Trophoblast cell (in vitro differentiated cells and primary cell): ENCODE measurements at regions not wholly inside any gene's neighbourhood (a gene's known extent, or its start where the extent isn't known, plus 50 kb on each side); places are given as distances from the start of the nearest gene placed in this dataset.

Experiments
- DNase-seq, 2 donors: peaks; one replicate each; pipeline ENCODE4 v3.0.0-alpha.2; 2016
- H2AFZ ChIP-seq: 2 replicates; pipeline ENCODE4 v1.6.1; 2013; ENCODE audit warnings: low read length, moderate library complexity, mild to moderate bottlenecking; ENCODE audit not compliant: insufficient read depth, poor library complexity
- H2AK5ac ChIP-seq: 2 replicates; pipeline ENCODE4 v1.6.1; 2013; ENCODE audit warnings: mild to moderate bottlenecking, low read length
- H2BK120ac ChIP-seq: 2 replicates; pipeline ENCODE4 v1.6.1; 2013; ENCODE audit warnings: low read length, mild to moderate bottlenecking, moderate library complexity; ENCODE audit not compliant: insufficient read depth, poor library complexity
- H2BK12ac ChIP-seq: 2 replicates; pipeline ENCODE4 v1.6.1; 2013; ENCODE audit warnings: mild to moderate bottlenecking, low read length, moderate library complexity
- H2BK5ac ChIP-seq: 2 replicates; pipeline ENCODE4 v1.6.1; 2013; ENCODE audit warnings: low read length, low read depth, moderate library complexity, mild to moderate bottlenecking; ENCODE audit not compliant: poor library complexity
- H3K14ac ChIP-seq: 2 replicates; pipeline ENCODE4 v1.6.1; 2013; ENCODE audit warnings: mild to moderate bottlenecking, low read length
- H3K18ac ChIP-seq: 2 replicates; pipeline ENCODE4 v1.6.1; 2013; ENCODE audit warnings: mild to moderate bottlenecking, low read length
- H3K23ac ChIP-seq: 2 replicates; pipeline ENCODE4 v1.6.1; 2013; ENCODE audit warnings: low read length
- H3K27ac ChIP-seq: 2 replicates; pipeline ENCODE4 v1.5.1; 2013; ENCODE audit warnings: low read depth, mild to moderate bottlenecking, inconsistent platforms, low read length, moderate library complexity
- H3K27me3 ChIP-seq: 2 replicates; pipeline ENCODE4 v1.6.1; 2013; ENCODE audit warnings: inconsistent platforms, mild to moderate bottlenecking, low read length, moderate library complexity; ENCODE audit not compliant: insufficient read depth
- H3K36me3 ChIP-seq, 2 experiments: 1 replicate in 1 of 2; 2 replicates in 1 of 2; pipeline ENCODE4 v1.6.1; 2013; ENCODE audit warnings: low read length in 2 of 2, mild to moderate bottlenecking in 2 of 2, moderate library complexity in 1 of 2; ENCODE audit not compliant: insufficient read depth in 2 of 2, control insufficient read depth in 1 of 2
- H3K4ac ChIP-seq: 2 replicates; pipeline ENCODE4 v1.6.1; 2013; ENCODE audit warnings: low read depth, mild to moderate bottlenecking, low read length, moderate library complexity
- H3K4me1 ChIP-seq, 2 experiments: 1 replicate in 1 of 2; 2 replicates in 1 of 2; pipeline ENCODE4 v1.6.1; 2013; ENCODE audit warnings: low read length in 2 of 2, mild to moderate bottlenecking in 2 of 2, moderate library complexity in 1 of 2; ENCODE audit not compliant: insufficient read depth in 2 of 2, control insufficient read depth in 1 of 2
- H3K4me2 ChIP-seq: 2 replicates; pipeline ENCODE4 v1.6.1; 2013; ENCODE audit warnings: inconsistent platforms, mild to moderate bottlenecking, low read length, moderate library complexity
- H3K4me3 ChIP-seq: 2 replicates; pipeline ENCODE4 v1.5.1; 2013; ENCODE audit warnings: mild to moderate bottlenecking, low read depth, low read length, inconsistent platforms
- H3K79me1 ChIP-seq: one replicate; pipeline ENCODE4 v1.6.1; 2013; ENCODE audit warnings: low read length
- H3K79me2 ChIP-seq: 2 replicates; pipeline ENCODE4 v1.6.1; 2013; ENCODE audit warnings: low read length, mild to moderate bottlenecking; ENCODE audit not compliant: control insufficient read depth, insufficient read depth, poor library complexity
- H3K9ac ChIP-seq: 2 replicates; pipeline ENCODE4 v1.6.1; 2013; ENCODE audit warnings: mild to moderate bottlenecking, low read length
- H3K9me3 ChIP-seq: 2 replicates; pipeline ENCODE4 v1.6.1; 2013; ENCODE audit warnings: low read depth, mild to moderate bottlenecking, control low read depth, inconsistent platforms, low read length; ENCODE audit not compliant: insufficient read depth
- H4K12ac ChIP-seq: 2 replicates; pipeline ENCODE4 v1.6.1; 2013; ENCODE audit warnings: low read depth, mild to moderate bottlenecking, low read length, moderate library complexity
- H4K8ac ChIP-seq: 2 replicates; pipeline ENCODE4 v1.6.1; 2013; ENCODE audit warnings: low read depth, mild to moderate bottlenecking, low read length, moderate library complexity
- H4K91ac ChIP-seq: one replicate; pipeline ENCODE4 v1.6.1; 2013; ENCODE audit warnings: low read depth, mild to moderate bottlenecking, low read length, moderate library complexity
- WGBS: extraction: QIAGEN DNeasy Blood & Tissue Kit; methylation state at CpG from one replicate; pipeline ENCODE4 v1.1.7; 2013; ENCODE audit warnings: missing lambda C conversion rate; ENCODE audit not compliant: insufficient read length, insufficient coverage; ENCODE audit errors: extremely low coverage; 5-methylcytosine and 5-hydroxymethylcytosine counted together

DNA sequence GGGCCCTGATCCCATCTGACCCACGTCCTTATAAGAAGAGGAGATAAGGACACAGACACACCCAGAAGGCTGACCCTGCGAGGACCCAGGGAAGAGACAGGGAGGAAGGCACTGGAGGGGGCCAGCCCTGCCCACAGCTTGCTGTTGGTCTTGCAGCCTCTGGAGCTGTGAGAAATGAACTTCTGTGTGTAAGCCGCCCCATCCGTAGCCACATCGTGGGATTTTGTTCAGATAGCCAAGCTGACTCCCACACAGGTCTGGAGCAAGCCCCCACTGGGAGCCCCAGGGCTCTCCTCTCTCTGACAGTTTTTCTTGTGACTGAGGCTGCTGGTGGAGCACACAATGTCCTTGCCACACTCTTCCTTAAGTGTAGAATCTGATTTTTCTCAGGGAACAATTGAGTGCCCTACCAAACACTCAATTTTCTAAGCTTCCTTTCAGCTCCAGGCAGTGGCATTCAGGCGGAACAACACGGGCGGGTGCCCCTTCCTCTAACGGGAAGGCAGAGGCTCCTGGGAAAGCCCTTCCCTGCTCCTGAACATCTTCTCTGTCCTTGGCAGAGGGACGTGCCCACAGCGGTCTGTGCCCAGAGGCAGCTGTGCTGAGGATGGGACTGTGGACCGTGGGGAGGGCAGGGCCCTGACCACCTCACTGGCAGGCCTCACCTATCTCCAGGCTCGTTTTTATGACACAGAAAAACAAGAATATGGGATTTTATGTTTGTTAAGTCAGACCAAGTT lies 160.6 kb upstream of the SHH start:
- H3K27me3 ChIP-seq = no peaks in the 10 kb centered on the region
- H3K4me2 ChIP-seq = no peak overlapping the region
- no peak overlapping the region for H4K12ac ChIP-seq
- no peak overlapping the region for H4K8ac ChIP-seq
- H3K79me1 ChIP-seq = no peaks in the 10 kb centered on the region
- no peak overlapping the region for H2BK120ac ChIP-seq
- H3K4ac ChIP-seq = no peak overlapping the region
- no peak overlapping the region for H4K91ac ChIP-seq
- no peaks in the 10 kb centered on the region for H3K36me3 ChIP-seq
- H3K9me3 ChIP-seq = no peaks in the 10 kb centered on the region
- H3K4me1 ChIP-seq = no peaks in the 10 kb centered on the region
- DNase-seq = no peak
- H2BK5ac ChIP-seq = no peak overlapping the region
- no peak overlapping the region for H3K23ac ChIP-seq
- H3K14ac ChIP-seq = no peak overlapping the region
- H3K4me3 ChIP-seq = no peak overlapping the region
- H3K79me2 ChIP-seq = no peaks in the 10 kb centered on the region
- H2AFZ ChIP-seq = no peak overlapping the region
- H2AK5ac ChIP-seq = no peak overlapping the region
- H3K18ac ChIP-seq = no peak overlapping the region
- H2BK12ac ChIP-seq = no peak overlapping the region
- WGBS = no CpG with 5 or more reads among the region's 13 CpGs
- H3K27ac ChIP-seq = no peak overlapping the region
- no peak overlapping the region for H3K9ac ChIP-seq

DNA sequence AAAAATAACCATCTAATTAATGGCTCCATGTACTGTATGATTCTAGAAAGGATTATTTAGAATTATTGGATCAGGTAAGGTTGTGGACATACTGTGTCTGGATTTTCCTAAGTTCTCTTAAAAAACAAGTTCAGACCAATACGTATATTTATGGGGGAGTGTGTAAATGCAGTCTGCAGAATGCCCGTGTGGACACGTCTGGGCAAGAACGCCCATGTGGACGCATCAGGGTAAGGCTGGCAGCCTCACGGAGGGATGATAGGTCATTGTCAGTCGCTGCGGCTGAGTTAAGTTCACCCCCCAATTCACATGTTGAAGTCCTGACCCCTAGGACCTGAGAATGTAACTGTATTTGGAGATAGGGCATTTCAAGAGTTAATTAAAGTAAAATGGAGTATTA lies 160.0 kb upstream of the SHH start:
- Histone ChIP-seq H3K9ac (no peak overlapping the region), H3K4me3 (no peak overlapping the region), H3K36me3 (no peaks in the 10 kb centered on the region), H3K27me3 (no peaks in the 10 kb centered on the region), H3K23ac (no peak overlapping the region), H2AFZ (no peak overlapping the region), H2BK120ac (no peak overlapping the region), H3K79me1 (no peaks in the 10 kb centered on the region), H2AK5ac (no peak overlapping the region), H4K91ac (no peak overlapping the region), H2BK5ac (no peak overlapping the region), H3K18ac (no peak overlapping the region), H2BK12ac (no peak overlapping the region), H3K14ac (no peak overlapping the region), H4K12ac (no peak overlapping the region), H3K79me2 (no peaks in the 10 kb centered on the region), H4K8ac (no peak overlapping the region), H3K9me3 (no peaks in the 10 kb centered on the region), H3K4me1 (no peaks in the 10 kb centered on the region), H3K4ac (no peak overlapping the region), H3K27ac (no peak overlapping the region), H3K4me2 (no peak overlapping the region)
- DNase-seq = no peak
- WGBS = no CpG with 5 or more reads among the region's 8 CpGs

GRCh38 chr7:155971180-155971770 lies 159.0 kb upstream of the SHH start:
- no peak for DNase-seq
- Histone ChIP-seq H3K4me3 (no peak overlapping the region), H2BK120ac (no peak overlapping the region), H4K12ac (no peak overlapping the region), H3K4me2 (no peak overlapping the region), H4K8ac (no peak overlapping the region), H4K91ac (no peak overlapping the region), H2BK5ac (no peak overlapping the region), H3K27ac (no peak overlapping the region), H2AK5ac (no peak overlapping the region), H3K9ac (no peak overlapping the region), H3K4ac (no peak overlapping the region), H3K14ac (no peak overlapping the region), H2AFZ (no peak overlapping the region), H3K79me1 (no peaks in the 10 kb centered on the region), H3K23ac (no peak overlapping the region), H3K27me3 (no peaks in the 10 kb centered on the region), H3K79me2 (no peaks in the 10 kb centered on the region), H3K9me3 (no peaks in the 10 kb centered on the region), H2BK12ac (no peak overlapping the region), H3K36me3 (no peaks in the 10 kb centered on the region), H3K18ac (no peak overlapping the region), H3K4me1 (no peaks in the 10 kb centered on the region)
- no CpG with 5 or more reads among the region's 15 CpGs for WGBS

- H3K18ac ChIP-seq = no peak overlapping the region
- no peak overlapping the region for H3K4me2 ChIP-seq
- no peak overlapping the region for H4K91ac ChIP-seq
- H3K4ac ChIP-seq = no peak overlapping the region
- WGBS = no CpG with 5 or more reads among the region's 21 CpGs
- H3K9me3 ChIP-seq = no peaks in the 10 kb centered on the region
- no peaks in the 10 kb centered on the region for H3K4me1 ChIP-seq
- no peak overlapping the region for H2BK120ac ChIP-seq
- H3K27ac ChIP-seq = no peak overlapping the region
- H3K23ac ChIP-seq = no peak overlapping the region
- H2BK12ac ChIP-seq = no peak overlapping the region
- DNase-seq = no peak
- no peak overlapping the region for H3K4me3 ChIP-seq
- no peaks in the 10 kb centered on the region for H3K27me3 ChIP-seq
- no peaks in the 10 kb centered on the region for H3K79me1 ChIP-seq
- no peaks in the 10 kb centered on the region for H3K79me2 ChIP-seq
- no peak overlapping the region for H2AK5ac ChIP-seq
- H3K9ac ChIP-seq = no peak overlapping the region
- H2AFZ ChIP-seq = no peak overlapping the region
- no peaks in the 10 kb centered on the region for H3K36me3 ChIP-seq
- H4K12ac ChIP-seq = no peak overlapping the region
- H4K8ac ChIP-seq = no peak overlapping the region
- no peak overlapping the region for H2BK5ac ChIP-seq
- H3K14ac ChIP-seq = no peak overlapping the region
These were observed 157.1 kb upstream of the SHH start for GRCh38 chr7:155969192-155969929.
